HCT116 (cell line): ENCODE measurements at regions not wholly inside any gene's neighbourhood (a gene's known extent, or its start where the extent isn't known, plus 50 kb on each side); places are given as distances from the start of the nearest gene placed in this dataset.

ENCODE experiments used
- ATAC-seq: fragments of 200-7000 bp; cut with Tn5 transposase; 2 replicates; pipeline ENCODE4 v1.9.1; 2020; ENCODE audit warnings: mild to moderate bottlenecking, moderate library complexity
- BruUV-seq: library from RNA; stranded (reverse); fragments of 400-500 nt; replicated peaks from 2 replicates; lab custom pipeline; 2021; lab: Mats Ljungman, UMichigan
- CTCF ChIA-PET: fragments of 300-600 bp; sonication (Branson Sonifier 250); formaldehyde crosslinking; loops from one replicate; lab custom pipeline; 2021; ENCODE audit warnings: antibody characterized with exemption; lab: Charles Lee
- POLR2A ChIA-PET: fragments of 300-600, 350-600 bp; sonication (Branson Sonifier 250); formaldehyde crosslinking; loops from one replicate; lab custom pipeline; 2021; ENCODE audit warnings: antibody characterized with exemption; lab: Charles Lee
- RAD21 ChIA-PET, 2 experiments: fragments of 300-600 bp; sonication (Branson Sonifier 250); formaldehyde crosslinking; loops; one replicate each; lab custom pipeline; 2023; ENCODE audit warnings: low total read pairs in 2 of 2; ENCODE audit not compliant: uncharacterized antibody in 2 of 2, unreplicated experiment in 2 of 2, low non-redundant PET in 1 of 2; lab: Charles Lee
- DNase-seq: peaks from one replicate; pipeline ENCODE4 v3.0.0-alpha.2; 2010; ENCODE audit warnings: low read depth, low spot score
- H2AFZ ChIP-seq: fragments of 200-600 bp; shearing (Covaris generic), sonication (generic); 2 replicates; pipeline ENCODE4 v1.6.1; 2017; ENCODE audit warnings: low read depth, mixed run types, mixed read lengths, antibody characterized with exemption, low read length; ENCODE audit not compliant: poor library complexity, severe bottlenecking
- H3K27ac ChIP-seq: 2 replicates; pipeline ENCODE4 v1.5.1; 2012; ENCODE audit warnings: low read depth, low read length
- H3K27me3 ChIP-seq: fragments of 200-600 bp; sonication (generic); 2 replicates; pipeline ENCODE4 v1.6.1; 2016; ENCODE audit warnings: mixed run types, low read length, mixed read lengths; ENCODE audit not compliant: insufficient read depth
- H3K36me3 ChIP-seq, 2 experiments: fragments of 200-500 bp in 1 of 2; fragments of 200-600 bp in 1 of 2; sonication (Bioruptor generic) in 1 of 2; sonication (generic) in 1 of 2; 2 replicates each; pipeline versions ENCODE4 v1.5.1 to v1.6.1; 2014 to 2016; ENCODE audit warnings: low read length in 2 of 2, inconsistent platforms in 1 of 2, mixed read lengths in 1 of 2, mixed run types in 1 of 2; ENCODE audit not compliant: insufficient read depth in 2 of 2, control insufficient read depth in 1 of 2
- H3K4me1 ChIP-seq, 2 experiments: fragments of 200-600 bp in 1 of 2; sonication (generic) in 1 of 2; 2 replicates each; pipeline versions ENCODE4 v1.5.1 to v1.6.1; 2012 to 2017; ENCODE audit warnings: low read length in 2 of 2, inconsistent platforms in 1 of 2, mild to moderate bottlenecking in 1 of 2, mixed read lengths in 1 of 2, mixed run types in 1 of 2, moderate library complexity in 1 of 2; ENCODE audit not compliant: insufficient read depth in 2 of 2, control insufficient read depth in 1 of 2
- H3K4me2 ChIP-seq: fragments of 200-600 bp; sonication (generic); 2 replicates; pipeline ENCODE4 v1.6.1; 2017; ENCODE audit warnings: mixed run types, low read length, mixed read lengths
- H3K4me3 ChIP-seq, 2 experiments: fragments of 200-600 bp in 1 of 2; sonication (generic) in 1 of 2; replicated peaks in 1 of 2; 2 replicates each; pipeline ENCODE4 v1.5.1; 2011 to 2016; ENCODE audit warnings: low read length in 2 of 2, control low read depth in 1 of 2, low read depth in 1 of 2, mild to moderate bottlenecking in 1 of 2, mixed read lengths in 1 of 2, mixed run types in 1 of 2
- H3K79me2 ChIP-seq: fragments of 200-600 bp; sonication (generic); 2 replicates; pipeline ENCODE4 v1.6.1; 2017; ENCODE audit warnings: mild to moderate bottlenecking, mixed run types, low read length, moderate library complexity, mixed read lengths; ENCODE audit not compliant: insufficient read depth
- H3K9ac ChIP-seq: fragments of 200-600 bp; sonication (generic); 2 replicates; pipeline ENCODE4 v1.6.1; 2016; ENCODE audit warnings: low read length, mixed read lengths
- H3K9me2 ChIP-seq: fragments of 200-600 bp; sonication (generic), shearing (Covaris generic); 2 replicates; pipeline ENCODE4 v1.6.1; 2017; ENCODE audit warnings: mixed run types, mild to moderate bottlenecking, moderate library complexity; ENCODE audit not compliant: insufficient read depth
- H3K9me3 ChIP-seq, 2 experiments: fragments of 200-500 bp in 1 of 2; fragments of 200-600 bp in 1 of 2; sonication (Bioruptor generic) in 1 of 2; sonication (generic) in 1 of 2; 2 replicates each; pipeline ENCODE4 v1.6.1; 2014 to 2017; ENCODE audit warnings: low read length in 2 of 2, mixed read lengths in 2 of 2, inconsistent platforms in 1 of 2, low read depth in 1 of 2, mild to moderate bottlenecking in 1 of 2, mixed run types in 1 of 2, moderate library complexity in 1 of 2; ENCODE audit not compliant: control insufficient read depth in 1 of 2, insufficient read depth in 1 of 2
- H4K20me1 ChIP-seq: fragments of 200-600 bp; sonication (generic), shearing (Covaris generic); 2 replicates; pipeline ENCODE4 v1.6.1; 2017; ENCODE audit warnings: mixed run types, mild to moderate bottlenecking, moderate library complexity; ENCODE audit not compliant: insufficient read depth
- ATF3 ChIP-seq: IDR thresholded peaks from 2 replicates; pipeline ENCODE4 v1.6.1; 2012
- CEBPB ChIP-seq: IDR thresholded peaks from 2 replicates; pipeline ENCODE4 v1.6.1; 2012; ENCODE audit warnings: low read depth
- CTCF ChIP-seq, 3 experiments: fragments of 200-600 bp in 1 of 3; sonication (generic) in 1 of 3; IDR thresholded peaks in 2 of 3; conservative IDR thresholded peaks in 1 of 3; 2 replicates each; pipeline ENCODE4 v1.5.1; 2012 to 2017; ENCODE audit warnings: low read depth in 2 of 3, low read length in 2 of 3, antibody characterized with exemption in 1 of 3, borderline replicate concordance in 1 of 3, control low read depth in 1 of 3, mild to moderate bottlenecking in 1 of 3, mixed read lengths in 1 of 3, mixed run types in 1 of 3, moderate library complexity in 1 of 3; ENCODE audit not compliant: insufficient read depth in 1 of 3
- ELF1 ChIP-seq: IDR thresholded peaks from 2 replicates; pipeline ENCODE4 v1.6.1; 2012; ENCODE audit warnings: low read depth, borderline replicate concordance
- EZH2 ChIP-seq: fragments of 200-600 bp; sonication (generic); IDR thresholded peaks from 2 replicates; pipeline ENCODE4 v1.6.1; 2017; ENCODE audit warnings: antibody characterized with exemption, mixed run types
- EZH2phosphoT487 ChIP-seq: fragments of 200-600 bp; IDR thresholded peaks from 2 replicates; pipeline ENCODE4 v1.6.1; 2018; ENCODE audit warnings: antibody characterized with exemption, borderline replicate concordance
- FOSL1 ChIP-seq: IDR thresholded peaks from 2 replicates; pipeline ENCODE4 v1.6.1; 2012; ENCODE audit warnings: low read depth
- JUND ChIP-seq: IDR thresholded peaks from 2 replicates; pipeline ENCODE4 v1.6.1; 2012
- MAX ChIP-seq: IDR thresholded peaks from 2 replicates; pipeline ENCODE4 v1.6.1; 2012
- POLR2A ChIP-seq: IDR thresholded peaks from 2 replicates; pipeline ENCODE4 v1.7.0; 2011; ENCODE audit warnings: borderline replicate concordance; ENCODE audit not compliant: insufficient read depth, insufficient read length; ENCODE audit errors: extremely low read depth
- POLR2AphosphoS5 ChIP-seq: IDR thresholded peaks from 2 replicates; pipeline ENCODE4 v1.6.1; 2011; ENCODE audit warnings: mild to moderate bottlenecking, low read depth, low read length, moderate library complexity
- SIN3A ChIP-seq: IDR thresholded peaks from 2 replicates; pipeline ENCODE4 v1.6.1; 2012; ENCODE audit warnings: low read depth
- SP1 ChIP-seq: IDR thresholded peaks from 2 replicates; pipeline ENCODE4 v1.6.1; 2012; ENCODE audit warnings: low read depth
- YY1 ChIP-seq: IDR thresholded peaks from 2 replicates; pipeline ENCODE4 v1.6.1; 2011; ENCODE audit warnings: low read length, low read depth, moderate library complexity, mild to moderate bottlenecking; ENCODE audit not compliant: insufficient replicate concordance; ENCODE audit errors: extremely low read depth
- ZBTB33 ChIP-seq: IDR thresholded peaks from 2 replicates; pipeline ENCODE4 v1.6.1; 2011; ENCODE audit warnings: mild to moderate bottlenecking, low read length, moderate library complexity; ENCODE audit not compliant: insufficient replicate concordance; ENCODE audit errors: extremely low read depth
- intact Hi-C: fragments of 100-400 bp; cut with micrococcal nuclease; formaldehyde crosslinking; loops from 2 replicates; pipeline ENCODE4 v1.10.0; 2022

- TF ChIP-seq ZBTB33 (no peak), CEBPB (no peak), POLR2AphosphoS5 (no peak)
Observed at GRCh38 chr2:220499225-220499624, 871.8 kb downstream of the SLC4A3 start (continued).

GRCh38 chr2:220502539-220502938 lies 875.1 kb downstream of the SLC4A3 start:
- no peak overlapping the region for H3K9ac ChIP-seq
- no peak overlapping the region for H3K27ac ChIP-seq
- no peaks in the 10 kb centered on the region for H3K9me3 ChIP-seq
- BruUV-seq = no TSS peak
- intact Hi-C loops = no loop called here
- POLR2A ChIA-PET = no interaction called here
- no peaks in the 10 kb centered on the region for H3K79me2 ChIP-seq
- no peaks in the 10 kb centered on the region for H3K36me3 ChIP-seq
- DNase-seq (no peak), ATAC-seq (no peak)
- H4K20me1 ChIP-seq = no peaks in the 10 kb centered on the region
- no peak for TF ChIP-seq SIN3A
- TF ChIP-seq POLR2AphosphoS5 = no peak
- no peak for TF ChIP-seq ATF3
- TF ChIP-seq YY1 = no peak
- TF ChIP-seq FOSL1 = no peak
- no peak for TF ChIP-seq ZBTB33
- TF ChIP-seq EZH2 = no peak
- TF ChIP-seq EZH2phosphoT487 = no peak
- TF ChIP-seq ELF1 = no peak
- no peak for TF ChIP-seq CTCF (IDR thresholded peaks at IDR 0.05 in 2 of 3, conservative IDR thresholded peaks at IDR 0.05 in 1 of 3; ENCODE audit: borderline replicate concordance in 1 of 3, insufficient read depth in 1 of 3, low read depth in 2 of 3, low read length in 2 of 3)
- no peak for TF ChIP-seq POLR2A
- no peak for TF ChIP-seq JUND
- no peak for TF ChIP-seq MAX
- no peak for TF ChIP-seq SP1
- RAD21 ChIA-PET = no interaction called here
- H3K4me1 ChIP-seq = peaks cover 0 to 13% of the 10 kb centered on the region in 2 experiments; a peak in 1 of 4 replicates
- no peaks in the 10 kb centered on the region for H3K9me2 ChIP-seq
- CTCF ChIA-PET = no interaction called here
- no peak overlapping the region for H2AFZ ChIP-seq
- no peaks in the 10 kb centered on the region for H3K27me3 ChIP-seq
- no peak overlapping the region for H3K4me3 ChIP-seq
- no peak overlapping the region for H3K4me2 ChIP-seq
